OCI-M1 (cell line): ENCODE measurements at regions not wholly inside any gene's neighbourhood (a gene's known extent, or its start where the extent isn't known, plus 50 kb on each side); places are given as distances from the start of the nearest gene placed in this dataset.
A peak's percentile ranks its signal among the peaks of the same experiment; 100 is the strongest.

Source experiments
- DNase-seq: peaks from one replicate; lab custom pipeline; 2025; lab: John Stamatoyannopoulos, UW

DNA sequence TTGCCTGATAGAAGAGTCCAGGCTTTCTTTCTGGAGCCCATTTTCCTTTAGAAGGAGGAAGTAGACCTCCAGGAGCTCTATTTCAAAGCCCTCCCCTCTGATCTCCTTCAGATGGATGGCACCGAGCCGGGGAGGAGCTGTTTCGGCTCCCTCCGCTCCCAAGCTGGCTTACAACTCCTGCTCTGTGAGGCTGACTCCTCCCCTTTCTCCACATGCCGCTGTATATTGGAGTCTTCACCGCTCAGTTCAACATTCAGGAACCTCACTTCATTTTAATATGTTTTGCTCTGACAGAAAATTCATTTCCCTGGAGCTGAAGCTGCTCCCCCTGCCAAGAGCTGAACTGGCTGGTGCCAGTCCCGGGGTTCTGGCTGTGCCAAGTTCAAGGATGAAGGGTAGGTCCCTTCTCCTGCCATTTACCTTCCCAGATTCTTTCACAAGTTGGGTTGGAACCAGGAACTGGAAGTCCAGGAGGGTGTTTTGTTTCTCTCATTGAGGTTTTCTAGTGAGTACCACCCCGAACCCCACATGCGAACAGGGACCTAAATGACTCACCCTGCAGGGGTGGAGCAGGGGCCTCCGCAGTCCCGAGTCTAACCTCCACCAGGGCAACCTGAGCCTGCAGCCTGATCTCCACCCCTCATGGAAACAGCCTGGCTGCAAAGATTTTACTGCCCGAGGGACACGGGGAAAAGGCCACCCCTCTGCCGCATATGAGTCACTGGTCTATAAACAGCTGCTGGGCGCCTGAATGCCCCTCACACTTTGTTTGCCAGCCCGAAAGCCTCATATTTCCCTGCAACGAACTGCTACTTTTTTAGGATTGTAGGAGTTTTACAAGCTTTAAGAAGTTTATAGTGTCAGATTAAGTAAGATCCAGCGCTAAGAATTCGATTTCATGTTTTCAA is 68.6 kb upstream of the FOXA2 start:
- DNase-seq: no peak

DNA sequence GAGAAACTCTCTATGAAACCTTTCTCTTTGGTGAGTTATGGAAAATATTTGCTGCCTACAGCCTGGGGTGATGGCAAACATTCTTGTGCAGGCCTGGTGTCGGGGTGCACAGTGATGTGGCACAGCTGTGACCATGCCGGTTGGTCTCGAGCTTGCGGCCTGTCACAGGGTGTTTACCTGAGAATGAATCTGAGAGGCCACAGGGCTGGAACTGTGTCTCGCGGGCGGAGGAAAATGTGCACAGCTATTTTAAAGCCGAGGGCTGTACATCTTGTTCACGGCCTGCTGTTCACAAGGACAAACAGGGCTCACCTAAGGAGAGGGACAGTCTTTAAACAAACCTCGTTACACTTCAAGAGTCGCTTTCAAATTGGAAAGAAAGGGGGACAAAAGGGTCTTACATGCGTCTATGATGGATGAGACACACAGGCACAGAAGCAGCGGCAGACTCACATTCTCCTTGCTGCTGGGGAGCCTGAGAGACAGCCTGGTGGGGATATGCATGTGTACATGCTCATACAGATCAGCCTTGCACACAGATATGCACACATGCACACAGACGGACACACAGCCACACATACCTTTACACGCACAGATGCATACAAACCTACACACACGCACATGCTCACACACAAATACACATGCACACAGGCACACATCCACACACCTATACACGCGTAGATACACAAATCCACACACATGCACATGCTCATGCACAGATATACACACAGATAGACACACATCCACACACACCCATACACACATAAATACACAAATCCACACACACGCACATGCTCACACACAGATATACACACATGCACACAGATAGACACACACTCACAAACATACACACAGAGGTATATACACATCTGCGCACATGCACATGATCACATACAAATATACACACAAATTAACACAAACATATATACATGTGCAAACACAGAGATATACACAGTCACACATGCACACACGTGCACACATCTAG is 69.6 kb upstream of the FOXA2 start:
- no peak for DNase-seq

DNA sequence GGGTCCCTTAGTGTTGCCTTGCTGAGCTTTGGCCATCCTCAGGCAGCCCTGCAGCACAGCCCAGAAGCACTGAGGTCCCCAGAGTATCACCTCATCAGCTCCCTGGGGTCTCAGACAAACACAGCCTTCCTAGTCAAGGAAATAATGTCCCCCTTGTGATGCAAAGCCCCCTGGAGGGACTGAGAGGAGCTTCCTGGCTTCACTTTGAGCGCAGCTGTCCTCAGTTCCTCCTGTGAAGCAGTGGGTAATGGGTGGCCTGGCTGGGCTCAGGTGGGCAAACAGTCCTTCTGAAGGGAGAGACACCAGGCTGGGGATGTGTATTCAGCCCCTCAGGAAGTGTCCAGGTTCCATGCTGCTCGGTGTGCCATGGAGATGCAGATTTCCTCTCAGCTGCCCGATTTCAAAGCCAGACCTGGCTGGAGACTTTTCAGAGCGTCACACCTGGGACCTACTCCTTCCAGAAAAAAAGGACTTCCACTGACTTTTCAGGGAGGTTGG is 79.2 kb upstream of the FOXA2 start:
- DNase-seq: no peak

DNA sequence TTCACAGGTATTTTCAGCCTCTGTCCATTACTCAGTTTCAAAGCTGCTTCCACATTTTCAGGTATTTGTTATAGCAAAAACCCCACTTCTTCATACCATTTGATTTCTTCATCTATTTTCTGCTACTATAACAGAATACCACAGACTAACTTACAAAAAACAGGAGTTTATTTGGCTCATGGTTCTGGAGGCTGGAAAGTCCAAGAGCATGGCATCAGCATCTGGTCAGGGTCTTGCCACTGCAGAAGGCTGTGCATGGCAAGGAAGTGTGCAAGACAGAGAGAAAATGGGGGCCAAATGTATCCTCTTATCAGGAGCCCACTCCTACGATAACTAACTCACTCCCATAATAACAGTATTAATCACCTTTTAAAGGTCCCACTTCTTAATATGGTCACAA is 82.8 kb upstream of the FOXA2 start:
- no peak for DNase-seq

DNA sequence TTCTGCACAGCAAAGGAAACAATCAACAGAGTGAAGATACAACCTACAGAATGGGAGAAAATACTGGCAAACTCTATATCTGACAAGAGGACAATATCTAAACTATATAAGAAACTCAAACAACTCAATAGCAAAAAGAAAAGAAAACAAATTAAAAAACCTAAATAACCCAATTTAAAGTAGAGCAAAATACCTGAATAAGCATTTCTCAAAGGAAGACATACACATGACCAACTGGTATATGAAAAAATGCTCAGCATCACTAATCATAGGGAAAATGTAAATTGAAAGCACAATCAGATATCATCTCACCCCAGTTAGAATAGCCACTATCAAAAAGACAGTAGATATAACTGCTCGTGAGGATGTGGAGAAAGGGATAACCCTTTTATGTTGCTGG is 87.8 kb upstream of the FOXA2 start:
- DNase-seq: no peak

DNA sequence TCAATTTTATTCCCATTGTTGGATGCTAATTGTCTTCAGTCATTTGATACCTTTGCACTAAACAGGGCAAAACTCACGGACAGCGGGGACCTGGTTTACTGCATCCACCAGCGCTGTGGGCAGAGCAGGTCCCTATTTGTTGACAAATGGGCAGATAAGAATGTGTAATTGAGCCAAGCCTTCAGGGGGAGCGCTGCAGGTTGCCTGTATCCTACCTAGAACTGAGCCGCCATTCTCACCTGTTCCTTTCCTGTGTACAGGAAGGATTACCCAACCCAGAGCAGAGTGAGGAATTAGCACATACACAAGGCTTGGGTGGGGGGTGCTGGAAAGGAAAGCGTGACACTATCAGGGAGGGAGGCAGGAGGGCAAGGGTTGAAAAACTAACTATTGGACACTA is 89.1 kb upstream of the FOXA2 start:
- no peak for DNase-seq

DNA sequence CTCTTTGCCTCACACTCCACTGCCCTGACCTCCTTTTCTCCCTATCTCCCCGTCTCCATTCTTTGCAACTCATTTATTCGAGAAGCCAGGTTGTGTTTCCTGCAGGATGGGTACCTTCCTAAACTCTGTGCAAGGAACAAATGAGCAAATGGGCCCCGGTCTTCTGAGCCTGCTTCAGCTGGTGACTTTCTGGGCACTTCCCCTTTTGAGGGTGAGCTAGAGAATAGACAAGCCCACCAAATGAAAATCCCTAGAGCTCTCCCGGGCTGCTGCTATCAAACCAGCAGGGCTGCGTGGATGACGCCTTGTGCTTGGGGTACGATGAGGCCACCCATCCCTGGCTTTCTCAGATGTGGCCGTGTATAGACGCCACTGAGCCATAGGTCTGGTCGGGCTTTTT is 91.0 kb upstream of the FOXA2 start:
- peak; percentile 14 for DNase-seq

DNA sequence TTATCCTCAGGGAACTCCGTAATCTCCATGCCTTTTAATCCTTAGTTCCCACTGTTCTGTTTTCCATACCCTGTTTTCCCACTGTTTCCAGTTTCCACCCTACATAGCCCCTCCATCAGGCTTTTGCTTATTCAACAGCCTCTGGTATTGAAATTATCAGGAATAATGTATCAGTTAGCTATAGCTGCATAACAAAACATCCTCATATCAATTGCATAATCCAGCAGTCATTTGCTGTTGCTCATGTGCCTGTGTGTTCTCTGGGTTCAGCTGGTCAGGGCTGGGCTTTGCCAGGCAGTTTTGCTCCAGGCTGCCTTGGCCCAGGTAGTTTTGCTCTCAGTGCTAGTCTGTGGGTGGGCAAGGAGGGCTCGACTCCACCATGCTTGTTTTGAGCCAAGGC is 94.3 kb upstream of the FOXA2 start:
- no peak for DNase-seq

DNA sequence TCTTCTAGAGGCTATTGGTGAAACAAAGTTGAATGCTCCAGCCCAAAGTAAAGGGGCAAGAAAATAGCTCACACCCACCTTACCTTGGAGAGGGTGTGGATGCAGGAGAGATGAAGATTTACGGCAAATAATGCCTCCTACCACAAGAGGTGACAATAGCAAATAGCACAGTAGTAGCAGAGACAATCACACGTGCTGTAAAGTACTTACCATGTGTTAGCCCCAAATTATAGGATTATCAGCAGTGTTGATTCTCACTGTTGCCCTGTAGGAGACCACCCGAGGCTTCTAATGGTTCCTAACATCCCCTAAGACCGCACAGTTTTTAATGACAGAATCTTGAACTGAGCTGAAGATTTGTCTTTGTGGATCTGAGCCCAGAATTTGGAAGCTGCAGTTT is 94.8 kb upstream of the FOXA2 start:
- no peak for DNase-seq

DNA sequence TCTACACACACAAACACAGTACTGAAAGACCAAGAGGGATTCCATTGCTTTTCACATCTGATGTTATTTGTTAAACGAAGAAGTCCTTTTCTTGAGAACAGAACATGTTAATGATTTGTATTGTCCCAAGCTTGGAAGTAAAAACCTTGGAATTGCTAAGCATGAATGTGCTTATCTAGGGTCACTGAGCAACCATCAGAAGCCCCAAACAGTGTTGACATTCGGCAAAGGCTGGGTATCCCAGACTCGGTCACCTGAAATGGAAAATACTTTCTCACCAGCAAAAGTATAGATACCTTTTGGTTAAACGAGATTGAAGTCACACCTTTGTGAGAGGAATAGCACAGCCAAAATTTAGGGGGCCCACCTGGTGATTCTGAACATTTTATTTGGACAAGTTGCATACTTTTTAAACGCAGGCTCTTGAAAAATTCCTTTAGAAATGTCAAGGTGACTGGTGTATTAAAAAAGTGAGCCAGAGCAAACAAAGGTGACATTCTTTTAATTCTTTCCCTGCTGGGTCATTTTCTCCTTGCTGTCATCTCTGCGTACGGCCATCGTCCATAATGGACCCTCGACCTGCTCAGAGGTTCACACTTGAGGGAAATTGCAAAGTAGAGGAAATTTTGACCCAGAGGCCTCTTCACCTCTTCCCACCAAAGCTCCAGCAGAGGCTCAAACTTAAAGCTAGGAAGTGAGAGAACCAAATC is 95.8 kb upstream of the FOXA2 start:
- no peak for DNase-seq

DNA sequence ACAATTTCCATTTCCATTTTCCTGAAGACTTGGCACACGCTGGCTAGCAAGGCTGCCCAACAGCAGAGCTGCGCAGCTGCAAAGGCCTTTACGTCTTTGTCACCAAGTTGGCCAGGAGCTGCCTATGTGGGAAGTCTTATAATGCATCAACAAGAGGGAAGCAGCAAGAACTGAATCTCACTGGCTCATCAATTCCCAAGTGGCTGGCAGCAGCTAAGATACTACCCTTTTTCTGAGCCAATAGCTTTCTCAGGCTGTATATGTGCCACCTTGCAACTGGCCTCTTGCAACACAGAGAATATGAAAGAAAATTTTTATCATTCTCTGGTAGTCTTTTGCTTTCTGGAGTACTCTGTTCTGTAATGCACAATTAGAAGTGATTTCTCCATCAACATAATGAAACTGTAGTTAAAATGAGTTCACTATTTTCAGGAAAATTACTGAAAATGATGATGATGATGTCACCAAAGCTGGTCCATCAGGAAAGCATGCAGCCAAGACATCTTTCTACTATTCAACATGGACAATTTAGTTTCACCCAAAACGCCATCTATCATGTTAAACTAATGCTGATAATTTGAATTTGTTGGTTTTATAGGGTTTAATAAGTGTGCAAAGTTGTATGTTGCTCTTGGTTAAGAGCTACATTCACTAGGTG is 97.3 kb upstream of the FOXA2 start:
- DNase-seq: no peak

DNA sequence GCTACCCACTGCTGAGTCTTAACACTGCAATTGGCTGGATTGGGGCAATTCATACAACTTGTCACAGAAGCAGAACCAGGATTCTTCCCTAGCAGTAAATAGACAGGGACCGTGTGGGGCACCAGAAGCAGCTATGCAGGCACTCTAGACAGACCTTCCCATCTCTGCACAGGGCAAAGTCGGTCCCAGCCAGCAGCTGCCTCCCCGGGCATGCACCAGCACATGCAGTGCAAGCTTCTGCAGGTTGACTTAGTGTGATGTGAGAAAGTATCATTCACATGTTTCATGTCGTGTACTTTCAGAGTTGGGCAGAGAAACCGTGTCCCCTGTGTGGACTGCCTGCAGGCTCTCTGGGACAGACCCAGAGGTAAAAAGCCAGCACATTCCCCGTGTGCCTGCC is 98.0 kb upstream of the FOXA2 start:
- no peak for DNase-seq

DNA sequence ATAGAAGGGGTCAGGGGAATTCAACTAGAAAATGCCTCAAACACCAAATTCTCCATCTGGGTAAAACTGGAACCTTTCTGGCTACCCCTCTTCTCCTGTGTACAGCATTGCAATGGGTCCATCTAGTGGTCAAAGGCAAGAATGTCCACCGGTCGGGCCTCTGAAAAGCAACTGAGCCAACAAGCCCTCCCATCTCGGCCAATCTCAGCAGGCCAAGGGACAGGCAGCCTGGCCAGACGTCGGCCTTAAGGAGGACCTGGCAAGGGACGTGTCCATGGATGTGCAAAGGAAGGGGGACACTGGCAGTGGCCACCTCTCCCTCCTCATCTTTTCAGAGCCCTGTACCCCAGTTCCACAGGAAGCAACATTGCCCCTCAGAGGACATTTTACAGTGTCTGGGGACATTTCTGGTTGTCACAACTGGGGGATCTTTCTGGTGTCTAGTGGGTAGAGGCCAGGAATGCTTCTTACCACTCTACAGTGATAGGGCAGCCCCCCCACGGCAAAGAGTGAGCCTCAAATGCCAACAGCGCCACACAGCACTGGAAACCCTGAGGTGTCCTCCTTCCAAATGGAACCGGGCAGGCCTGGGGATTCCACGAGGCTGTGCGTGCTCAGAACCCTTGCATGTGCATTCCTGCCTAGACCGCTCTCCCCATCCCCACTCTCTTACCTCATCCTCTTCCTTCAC is 99.8 kb upstream of the FOXA2 start:
- peak; percentile 90 for DNase-seq

DNA sequence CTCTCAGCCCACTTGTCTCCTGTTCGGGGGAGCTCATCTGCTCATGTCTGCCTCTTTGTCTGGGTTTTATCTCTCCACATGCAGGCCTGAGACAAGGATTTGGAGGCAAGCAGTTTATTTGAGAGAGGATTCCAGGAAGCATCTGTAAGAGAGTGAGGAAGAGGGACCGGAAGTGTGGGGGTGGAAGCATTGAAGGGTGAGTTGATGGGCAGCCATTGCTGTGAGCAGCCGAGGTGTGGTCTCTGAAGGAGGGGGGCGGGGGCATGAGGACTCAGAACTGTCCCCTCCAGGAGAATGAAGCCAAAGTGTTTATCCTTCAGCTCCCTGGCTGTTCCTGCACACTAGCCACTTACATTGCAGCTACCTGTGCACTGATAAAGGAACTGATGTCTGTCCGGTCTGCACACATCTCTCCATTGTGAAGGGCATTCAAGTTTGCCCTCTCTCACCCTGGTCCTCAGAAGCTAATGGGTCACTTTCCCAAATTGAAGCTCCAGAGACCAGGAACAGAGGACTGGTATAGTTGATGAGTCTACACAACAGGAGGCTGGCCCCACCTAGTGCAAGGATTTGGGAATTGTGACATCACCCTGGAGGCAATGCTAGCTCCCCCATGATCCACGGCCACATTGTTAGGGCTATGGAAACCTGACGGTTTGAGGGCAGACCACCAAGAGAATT is 100.5 kb upstream of the FOXA2 start:
- DNase-seq: peak; percentile 31

DNA sequence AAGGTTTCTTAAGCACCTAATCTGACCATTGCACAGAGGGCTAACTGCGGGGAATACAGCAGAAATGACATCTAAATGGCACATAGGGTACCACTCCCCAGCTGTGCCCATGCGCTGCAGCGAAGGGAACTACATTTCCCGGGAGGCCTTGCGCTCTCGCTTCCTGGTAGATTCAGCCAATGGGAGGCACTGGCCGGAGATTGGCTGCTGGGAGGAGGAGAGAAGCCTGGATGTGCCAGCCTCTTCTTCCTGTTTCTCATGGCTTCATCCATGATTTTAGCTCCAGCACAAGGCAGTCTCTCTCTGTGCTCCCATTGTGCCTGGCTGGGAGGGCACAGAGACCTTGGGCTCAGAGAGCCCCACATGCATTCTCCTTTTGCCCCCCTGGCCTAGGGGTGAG is 101.7 kb upstream of the FOXA2 start:
- peak; percentile 79 for DNase-seq

DNA sequence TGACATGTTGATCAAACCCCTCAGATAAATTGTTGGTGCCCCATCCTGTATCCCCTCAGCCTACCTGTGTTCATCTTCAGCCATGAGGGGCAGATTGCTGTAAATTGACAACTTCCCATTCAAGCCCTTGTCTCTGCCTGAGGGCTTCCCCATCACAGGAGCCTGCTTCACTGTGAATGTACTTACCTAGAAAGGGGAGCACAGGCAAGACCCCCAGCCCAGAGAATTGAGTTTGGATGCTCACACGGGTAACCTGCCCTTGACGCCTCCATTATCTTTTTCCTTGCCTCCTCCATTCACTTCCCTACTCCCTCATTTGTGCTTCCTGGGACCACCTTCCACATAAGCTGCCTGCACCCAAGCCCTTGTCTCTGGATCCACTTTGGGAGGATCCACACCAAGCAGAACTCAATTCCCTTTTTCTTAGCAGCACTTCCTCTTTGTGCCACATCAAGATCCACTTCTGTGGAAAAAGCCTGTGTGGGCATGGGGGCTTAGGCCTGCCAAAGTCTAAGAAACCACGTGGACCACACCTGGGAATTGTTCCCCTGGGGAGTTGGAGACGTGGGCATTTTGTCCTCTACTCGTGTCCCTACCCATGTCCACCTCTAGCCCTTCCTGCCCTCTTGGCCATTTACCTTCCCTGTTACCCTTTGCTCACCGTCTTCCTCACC is 103.4 kb upstream of the FOXA2 start:
- DNase-seq: peak; percentile 5

DNA sequence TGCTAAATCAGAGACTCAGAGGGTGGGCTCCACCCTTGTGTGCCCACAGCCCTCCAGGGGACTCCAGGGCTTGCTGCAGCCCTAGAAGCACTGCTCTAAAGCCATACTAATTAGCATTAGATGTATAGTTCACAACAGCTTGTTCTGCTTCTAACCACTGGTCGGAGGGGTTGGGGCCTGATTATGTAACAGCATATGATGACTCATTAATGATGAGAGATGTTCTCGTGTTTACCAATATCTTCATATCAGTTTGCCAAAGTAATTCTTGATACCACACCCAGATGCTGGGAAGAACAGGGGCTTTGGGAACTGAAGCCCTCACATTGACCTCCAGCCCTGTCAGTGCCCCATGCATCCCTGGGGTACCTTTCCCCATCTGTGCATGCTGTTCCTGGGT is 104.1 kb upstream of the FOXA2 start:
- no peak for DNase-seq

DNA sequence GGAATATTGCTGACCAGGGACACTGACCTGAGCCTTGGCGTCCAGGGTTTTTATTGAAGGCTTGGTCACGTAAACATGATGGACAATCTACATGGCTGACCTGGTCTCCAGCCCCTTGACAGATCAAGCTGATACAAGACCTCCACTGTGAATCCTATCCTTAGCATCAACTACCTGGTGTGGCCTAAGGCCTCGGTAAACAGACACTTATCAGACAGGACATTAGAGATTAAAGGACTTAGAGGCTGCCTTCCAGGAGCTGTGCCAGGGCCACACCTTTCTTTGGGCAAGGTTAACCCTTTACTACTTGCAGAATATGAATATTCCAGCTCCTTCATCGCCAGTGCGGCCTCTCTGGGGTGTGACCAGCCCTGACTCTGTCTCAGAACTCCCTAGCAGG is 104.9 kb upstream of the FOXA2 start:
- DNase-seq: no peak

DNA sequence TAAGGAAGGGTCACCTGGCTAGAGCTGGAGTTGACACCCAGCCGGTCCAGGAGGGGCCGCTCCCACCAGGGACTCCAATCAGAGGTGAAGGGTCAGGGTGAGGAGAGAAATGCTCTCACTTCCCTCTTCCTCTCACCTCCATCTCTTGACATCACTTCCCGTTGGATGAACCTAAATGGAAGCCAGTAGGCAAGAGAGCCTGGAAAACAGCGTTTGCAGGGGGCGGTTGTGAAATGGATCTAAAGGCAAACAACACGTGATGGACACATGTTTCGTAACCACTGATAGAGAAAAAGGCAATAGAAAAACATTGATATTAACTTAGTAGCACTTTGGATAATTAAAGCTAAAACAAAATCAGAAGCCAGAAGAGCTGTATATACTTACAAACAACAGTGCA is 105.6 kb upstream of the FOXA2 start:
- no peak for DNase-seq
